GM19099 (cell line): ENCODE measurements at regions not wholly inside any gene's neighbourhood (a gene's known extent, or its start where the extent isn't known, plus 50 kb on each side); places are given as distances from the start of the nearest gene placed in this dataset.

Source experiments
- POLR2A ChIP-seq: IDR thresholded peaks from 3 replicates; pipeline ENCODE4 v1.6.1; 2011; ENCODE audit warnings: low read depth; ENCODE audit not compliant: insufficient read length; ENCODE audit errors: extremely low read depth

DNA sequence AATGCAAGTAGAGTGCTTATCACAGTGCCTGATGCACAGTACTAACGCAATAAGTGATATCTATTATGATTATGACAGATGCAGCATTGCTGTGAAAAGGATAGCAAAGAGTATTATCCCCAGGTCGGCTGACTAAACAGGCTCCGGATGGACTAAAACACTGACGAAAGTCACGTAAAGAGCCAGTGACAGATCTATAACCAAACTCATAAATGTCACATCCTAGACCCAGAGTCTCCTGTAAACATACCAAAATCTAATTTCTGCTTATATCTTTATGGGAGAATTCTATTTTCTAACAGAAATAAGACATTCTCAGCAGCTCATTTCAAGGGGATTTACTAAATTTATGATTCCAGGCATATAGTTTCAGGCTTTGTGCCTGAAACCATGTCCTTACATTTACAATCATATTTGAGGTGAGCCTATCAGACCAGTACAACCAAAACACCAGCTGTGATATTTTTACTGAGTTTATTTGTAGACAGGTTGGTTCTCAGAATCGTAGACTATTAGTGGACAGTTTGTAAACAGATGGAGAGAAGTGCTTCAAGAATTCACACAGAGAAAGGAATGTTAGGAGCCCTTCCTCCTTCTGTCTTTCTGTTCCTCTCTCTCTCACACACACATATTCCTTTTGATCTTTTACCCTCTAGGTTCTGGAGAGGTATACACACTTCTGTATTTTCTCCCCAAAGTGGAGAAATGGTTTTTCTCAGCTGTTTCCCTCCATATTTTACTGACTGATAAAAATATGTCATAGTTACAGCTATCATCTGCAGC lies 52.4 kb upstream of the WDR26 start:
- TF ChIP-seq POLR2A, result no peak

DNA sequence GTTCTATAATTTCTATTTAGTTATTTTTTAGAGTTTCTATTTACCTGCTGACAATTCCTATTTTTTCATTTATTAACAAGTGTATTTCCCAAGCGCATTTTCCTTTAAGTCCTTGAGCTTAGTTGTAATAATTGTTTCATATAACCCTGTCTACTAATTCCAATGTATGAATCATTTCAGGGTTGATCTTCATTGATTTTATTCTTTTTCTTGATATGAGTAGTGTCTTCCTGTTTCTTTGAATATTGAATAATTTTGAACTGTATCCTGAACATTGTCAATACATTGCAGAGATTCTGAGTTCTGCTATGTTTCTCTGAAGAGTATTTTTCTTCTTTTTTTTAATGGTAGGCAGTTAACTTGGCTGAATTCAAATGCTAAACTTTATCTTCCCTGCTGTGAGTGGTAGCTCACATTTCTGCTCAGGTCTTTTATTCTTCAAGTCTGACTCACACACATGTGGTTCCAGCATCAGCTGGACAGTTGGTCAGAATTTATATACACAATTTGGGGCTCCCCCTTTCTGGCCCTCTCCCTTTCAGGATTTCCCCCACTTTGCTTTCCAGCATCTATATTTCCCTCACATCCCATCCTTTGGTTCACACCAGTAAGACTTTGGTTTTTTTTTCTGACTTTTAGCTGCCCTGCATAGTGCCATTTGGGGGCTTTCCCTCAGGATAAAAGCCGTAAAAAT lies 54.4 kb upstream of the WDR26 start:
- TF ChIP-seq POLR2A, result no peak

DNA sequence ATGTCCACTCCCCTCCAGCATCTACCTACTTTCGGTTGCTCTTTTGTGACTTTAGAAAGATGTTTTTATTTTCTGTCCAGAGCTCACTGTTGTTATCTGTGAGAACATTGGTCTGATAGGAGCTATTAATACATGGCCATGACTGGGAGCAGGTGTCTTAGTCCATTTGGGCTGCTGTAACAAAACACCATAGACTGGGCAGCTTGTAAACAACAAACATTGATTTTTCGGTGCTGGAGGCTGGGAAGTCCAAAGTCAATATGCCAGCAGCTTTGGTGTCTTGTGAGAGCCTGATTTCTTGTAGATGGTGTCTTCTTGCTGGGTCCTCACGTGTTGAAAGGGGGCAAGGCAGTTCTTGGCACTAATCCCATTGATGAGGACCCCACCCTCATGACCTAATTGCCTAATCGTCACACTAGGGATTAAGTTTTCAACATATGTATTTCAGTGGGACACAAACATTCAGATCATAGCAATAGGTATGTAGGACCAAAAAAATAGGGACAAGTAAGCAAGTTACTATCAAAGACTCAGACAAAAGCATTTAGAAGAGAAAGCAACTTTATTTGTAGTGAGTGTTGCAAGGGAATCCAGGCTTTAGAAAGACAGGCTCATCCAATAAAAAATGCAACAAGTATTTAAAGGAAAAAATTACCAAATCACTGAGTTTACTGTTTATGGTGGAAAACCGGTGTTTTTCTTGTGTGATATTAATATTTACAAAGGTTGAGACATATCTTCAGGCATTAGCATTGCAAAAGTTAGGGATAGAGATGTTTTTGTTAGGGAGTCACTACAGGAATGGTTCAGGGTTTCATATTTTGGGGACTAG lies 55.2 kb upstream of the WDR26 start:
- no peak for TF ChIP-seq POLR2A

DNA sequence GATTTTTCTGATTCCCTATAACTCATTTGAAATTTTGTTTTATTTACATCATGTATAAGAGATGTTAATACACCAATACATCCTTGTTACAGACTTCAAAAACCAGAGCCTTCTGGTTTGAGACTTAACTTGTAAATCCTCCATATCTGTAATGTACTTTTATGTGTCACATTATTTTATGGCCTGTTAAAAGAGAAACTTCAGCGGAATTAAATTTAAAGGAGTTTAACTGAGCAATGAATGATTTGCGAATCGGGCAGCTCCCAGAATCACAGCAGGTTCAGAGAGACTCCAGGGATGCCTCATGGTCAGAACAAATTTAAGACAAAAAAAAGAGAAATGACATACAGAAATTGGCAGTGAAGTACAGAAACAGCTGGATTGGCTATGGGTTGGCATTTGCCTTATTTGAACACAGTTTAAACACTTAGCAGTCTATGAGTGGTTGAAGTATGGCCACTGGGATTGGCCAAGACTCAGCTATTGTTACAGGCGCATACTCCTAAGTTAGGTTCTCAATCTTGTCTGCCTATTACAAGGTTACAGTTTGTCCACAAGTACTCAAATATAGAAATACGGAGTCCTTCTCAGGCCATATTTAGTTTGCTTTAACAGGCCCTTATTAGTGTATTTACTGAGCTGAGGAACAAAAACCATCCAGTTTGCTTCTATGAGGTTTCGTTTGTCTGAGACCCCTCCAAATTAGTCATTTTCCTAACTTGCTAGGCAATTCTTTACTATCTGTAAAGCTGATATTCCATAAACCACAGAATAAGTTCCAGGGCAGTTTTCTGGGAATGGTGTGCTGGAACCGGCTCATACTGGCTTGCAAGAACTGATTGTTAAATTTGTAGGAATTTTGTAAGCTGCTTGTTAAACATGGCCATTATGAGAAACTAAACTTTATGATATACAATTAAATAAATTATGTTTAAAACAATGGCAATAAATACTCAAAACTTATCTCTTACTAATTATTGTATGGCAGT lies 56.2 kb upstream of the WDR26 start:
- TF ChIP-seq POLR2A, result no peak

DNA sequence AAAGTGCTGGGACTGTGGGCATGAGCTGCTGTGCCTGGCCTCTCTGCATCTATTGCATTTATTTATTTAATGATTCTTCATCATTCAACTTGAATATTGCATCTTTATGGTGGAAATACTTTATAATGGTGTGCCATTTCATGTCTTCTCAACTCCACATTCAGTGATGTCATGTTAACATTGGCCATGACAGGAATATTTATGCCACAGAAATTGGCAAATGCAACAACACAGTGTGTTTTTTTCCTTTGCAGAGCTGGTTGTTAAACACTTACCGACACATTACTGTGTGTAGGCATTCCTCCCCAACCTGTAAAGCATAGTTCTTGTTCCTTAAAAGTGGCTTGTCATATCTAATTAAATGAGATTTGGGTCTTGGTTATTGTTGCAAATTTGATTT lies 57.4 kb upstream of the WDR26 start:
- TF ChIP-seq POLR2A, result no peak

DNA sequence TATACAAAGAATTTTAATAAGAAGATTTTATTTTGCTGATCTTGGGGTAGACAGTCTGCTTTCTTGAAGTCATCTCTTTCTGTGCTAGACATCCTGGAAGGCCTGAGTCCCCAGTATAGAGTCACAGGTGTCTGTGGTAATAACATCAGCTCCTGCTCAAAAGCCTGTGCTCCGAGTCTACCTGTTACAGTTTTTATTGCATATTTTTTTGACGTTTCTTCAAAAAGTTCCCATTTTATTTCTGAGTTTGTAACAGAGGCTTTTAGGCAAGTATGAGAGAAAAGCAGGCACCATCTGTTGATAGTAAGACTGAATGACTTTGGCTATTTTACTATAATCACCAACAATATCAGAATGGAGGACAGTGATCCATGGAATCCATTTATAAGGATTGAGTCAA lies 58.0 kb upstream of the WDR26 start:
- TF ChIP-seq POLR2A, result no peak

DNA sequence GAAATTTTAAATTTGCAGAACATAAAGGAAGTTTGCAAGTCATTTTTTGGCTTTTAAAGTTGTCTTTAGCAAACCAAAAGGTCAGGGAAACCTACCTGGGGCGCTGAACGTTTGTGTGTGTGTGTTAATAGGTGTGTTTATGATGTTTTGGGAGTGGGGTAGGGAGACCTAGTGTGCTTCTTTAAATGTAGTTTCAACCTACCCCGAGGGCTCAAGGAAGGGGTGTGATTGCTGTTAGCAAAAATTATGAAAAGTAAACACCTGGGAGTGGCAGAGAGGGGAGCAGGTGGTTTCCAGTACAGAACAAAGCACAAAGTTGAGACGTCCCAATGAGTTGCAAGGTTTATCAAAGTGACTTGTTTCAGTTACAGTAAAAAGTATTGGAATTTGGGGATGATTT lies 58.7 kb upstream of the WDR26 start:
- no peak for TF ChIP-seq POLR2A

DNA sequence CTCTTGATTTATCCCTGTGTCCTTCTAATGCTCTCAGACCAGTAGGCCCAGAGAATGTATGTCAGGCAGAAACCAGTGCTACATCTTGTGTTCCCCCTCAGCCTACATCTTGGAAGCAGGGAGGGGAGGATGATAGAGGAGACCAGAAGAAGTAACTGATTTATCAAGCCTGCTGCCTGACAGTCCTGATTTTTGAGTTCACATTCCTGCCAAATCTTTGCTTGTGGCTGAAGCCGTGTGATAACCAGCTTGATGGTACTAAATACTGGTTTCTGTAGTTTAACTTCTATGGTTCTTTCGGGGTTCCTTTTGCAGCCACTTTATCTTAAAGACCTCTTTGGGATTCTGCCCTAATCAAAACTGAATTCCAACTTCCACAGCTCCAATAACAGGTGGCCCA lies 59.7 kb upstream of the WDR26 start:
- TF ChIP-seq POLR2A, result no peak

DNA sequence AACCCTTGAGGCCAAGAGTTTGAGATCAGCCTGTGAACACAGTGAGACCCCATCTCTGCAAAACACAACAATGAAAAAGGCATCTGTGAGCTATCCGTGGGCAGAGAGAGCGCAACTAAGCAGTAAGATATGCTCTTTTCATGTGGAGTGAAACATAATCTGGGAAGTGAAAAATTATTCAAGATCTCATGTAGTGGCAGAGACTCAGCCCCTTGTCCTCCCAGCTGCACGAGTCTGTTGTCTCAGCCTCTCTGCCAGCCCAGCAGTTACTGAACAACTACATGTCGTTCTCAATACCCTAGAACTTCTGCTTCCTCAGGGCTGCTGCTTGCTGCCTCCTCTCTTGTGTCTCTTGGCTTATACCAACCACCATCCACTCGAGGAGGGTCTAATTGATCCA lies 61.3 kb upstream of the WDR26 start:
- TF ChIP-seq POLR2A, result no peak

DNA sequence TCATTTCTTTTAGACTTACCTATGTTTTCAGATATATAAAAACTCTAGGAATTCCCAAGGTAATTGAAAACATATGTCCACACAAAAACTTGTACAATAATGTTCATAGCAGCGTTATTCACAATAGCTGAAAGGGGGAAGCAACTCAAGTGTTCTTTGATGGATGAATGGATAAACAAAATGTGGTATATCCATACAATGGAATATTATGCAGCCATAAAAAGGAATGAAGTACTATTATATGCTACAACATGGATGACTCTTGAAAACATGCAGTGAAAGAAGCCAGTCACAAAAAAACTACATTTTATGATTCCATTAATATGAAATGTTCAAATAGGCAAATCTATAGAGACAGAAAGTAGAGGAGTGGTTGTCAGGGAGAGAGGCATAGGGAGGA lies 62.2 kb upstream of the WDR26 start:
- no peak for TF ChIP-seq POLR2A

DNA sequence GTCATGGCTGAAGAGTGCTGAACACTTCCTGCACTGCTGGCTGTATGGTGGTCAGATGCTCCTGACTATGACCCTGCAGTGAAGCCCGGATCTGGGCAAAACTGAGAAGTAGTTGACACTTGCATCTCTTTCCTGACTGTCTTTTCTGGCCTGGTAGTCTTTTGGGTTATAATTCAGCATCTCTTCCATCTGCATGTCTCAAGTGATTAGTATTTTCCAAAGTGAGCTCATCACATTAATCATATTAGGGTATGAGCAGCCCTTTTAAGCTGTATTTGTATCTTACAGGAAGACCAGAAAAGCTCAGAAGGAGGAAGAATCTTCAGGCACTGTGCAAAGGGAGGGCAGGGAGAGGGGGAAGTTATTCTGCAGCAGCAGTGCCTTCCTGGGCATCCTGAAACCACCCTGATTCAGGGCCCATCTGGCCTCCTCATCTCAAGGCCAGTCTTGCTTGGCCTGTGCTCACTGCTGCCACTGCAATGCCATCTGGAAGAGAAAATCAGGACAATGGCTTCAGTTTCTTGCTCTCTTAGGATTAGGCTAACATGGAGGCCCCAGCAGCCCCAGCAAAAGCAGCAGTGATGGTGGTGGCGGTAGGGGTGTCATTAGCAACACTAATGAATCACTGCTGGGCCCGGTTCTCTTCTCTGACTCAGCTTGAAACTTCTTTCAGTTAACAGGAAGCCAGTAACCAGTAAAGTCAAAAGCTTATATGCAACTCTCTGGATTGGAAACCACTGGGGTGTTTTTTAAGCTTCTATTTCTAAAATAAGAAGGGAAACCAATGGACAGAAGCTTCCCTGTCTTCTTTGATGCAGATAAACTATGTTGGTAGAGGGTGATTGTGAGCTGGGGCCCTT lies 63.3 kb upstream of the WDR26 start:
- TF ChIP-seq POLR2A, result peak; percentile 45

DNA sequence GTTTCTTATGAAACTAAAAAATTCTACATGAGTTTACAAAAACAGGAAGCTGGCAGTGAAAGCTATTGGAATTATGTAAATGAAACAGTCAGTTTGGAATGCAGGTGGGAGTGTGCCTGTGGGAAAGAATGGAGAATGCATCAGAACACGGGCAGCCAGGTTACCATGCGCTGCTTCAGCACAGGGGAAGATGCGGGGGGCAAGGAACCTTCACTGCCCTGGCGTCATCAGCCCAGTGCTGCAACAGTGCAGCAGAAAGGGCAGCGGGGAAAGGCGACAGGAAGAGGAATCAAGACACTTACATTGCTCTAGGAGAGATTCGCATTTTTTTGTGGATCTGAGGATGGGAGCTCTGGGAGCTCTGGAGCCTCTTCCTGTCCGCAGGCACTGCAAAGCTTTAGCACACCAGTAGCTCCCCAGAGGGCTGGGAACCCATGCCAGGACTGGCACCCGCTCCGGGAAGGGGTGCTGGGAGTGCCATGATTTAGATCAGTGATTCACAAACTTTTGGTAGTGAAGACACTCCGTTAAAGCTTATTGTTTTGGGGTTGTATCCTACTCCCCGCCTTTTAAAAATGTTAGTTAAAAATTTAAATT lies 64.1 kb upstream of the WDR26 start:
- no peak for TF ChIP-seq POLR2A

DNA sequence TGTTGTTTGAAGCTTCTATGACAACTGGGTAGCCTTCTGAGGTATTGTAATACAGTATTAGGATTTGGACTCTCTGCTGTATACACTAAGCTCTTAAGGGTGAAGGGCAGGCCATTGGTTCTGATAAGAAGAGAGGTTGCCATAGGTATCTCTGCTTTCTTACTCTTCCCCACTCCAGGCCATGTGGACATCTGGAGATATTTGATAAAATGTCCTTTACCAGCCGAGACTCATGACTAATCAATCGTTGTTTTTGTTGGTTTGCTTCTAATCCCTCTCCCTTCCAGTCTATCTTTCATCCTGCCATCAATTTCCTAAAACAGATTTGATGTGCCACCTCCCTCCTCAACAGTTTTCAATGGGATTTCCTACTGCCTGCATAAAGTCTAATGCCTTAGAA lies 64.6 kb upstream of the WDR26 start:
- no peak for TF ChIP-seq POLR2A

DNA sequence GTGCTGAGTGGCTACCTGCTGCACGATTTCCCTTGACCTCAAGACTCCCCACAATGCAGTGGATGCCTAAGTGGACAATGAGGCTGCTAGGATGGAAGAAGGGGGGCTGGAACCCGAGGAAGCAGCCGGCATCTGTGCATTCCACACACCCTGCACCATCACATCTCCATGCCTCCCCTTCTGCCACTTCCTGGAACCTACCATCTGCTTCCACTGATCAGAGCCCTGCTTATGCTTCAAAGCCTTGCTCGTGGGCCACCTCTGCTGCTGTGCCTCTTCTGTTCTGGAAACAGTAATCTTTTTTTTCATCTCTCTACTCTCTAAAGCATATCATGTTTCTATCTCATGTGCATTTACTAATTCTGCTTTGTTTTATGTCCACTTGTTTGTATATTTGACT lies 66.2 kb upstream of the WDR26 start:
- TF ChIP-seq POLR2A, result no peak

DNA sequence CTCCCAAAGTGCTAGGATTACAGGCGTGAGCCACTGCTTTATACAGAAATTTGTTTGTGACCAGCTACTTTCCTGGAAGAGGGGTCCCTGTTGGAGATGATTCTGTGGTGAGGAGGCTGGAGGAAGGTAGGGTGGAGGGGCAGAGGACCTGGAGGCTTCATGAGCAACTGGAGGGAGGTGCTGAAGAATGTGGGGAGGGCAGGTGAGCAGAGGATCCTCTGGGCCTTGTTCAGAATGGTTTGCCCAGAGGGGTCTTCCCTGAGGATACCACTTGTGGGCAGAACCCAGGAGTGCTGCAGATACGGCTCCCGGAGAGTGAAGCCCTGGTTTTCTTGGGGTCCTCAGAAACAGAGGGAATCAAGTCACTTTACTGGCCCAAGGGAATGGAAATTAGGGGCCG lies 67.2 kb upstream of the WDR26 start:
- no peak for TF ChIP-seq POLR2A
